RWPE1 (cell line): ENCODE measurements at regions not wholly inside any gene's neighbourhood (a gene's known extent, or its start where the extent isn't known, plus 50 kb on each side); places are given as distances from the start of the nearest gene placed in this dataset.

ENCODE experiments used
- CTCF ChIA-PET: fragments of 350-600 bp; sonication (Branson Sonifier 250); formaldehyde crosslinking; extraction: SDS; loops from one replicate; lab custom pipeline; 2021; lab: Yijun Ruan, JAX
- POLR2A ChIA-PET: fragments of 400-600 bp; formaldehyde crosslinking; extraction: SDS; loops from one replicate; lab custom pipeline; 2020; ENCODE audit warnings: antibody characterized with exemption; ENCODE audit not compliant: low non-redundant PET; lab: Yijun Ruan, JAX
- DNase-seq: peaks from one replicate; pipeline ENCODE4 v3.0.0; 2012; ENCODE audit warnings: low spot score
- H3K27ac ChIP-seq: fragments of 450-650 bp; 2 replicates; pipeline ENCODE4 v1.5.1; 2017
- CTCF ChIP-seq: fragments of 450-650 bp; conservative IDR thresholded peaks from 2 replicates; pipeline ENCODE4 v1.5.1; 2017; ENCODE audit warnings: low read depth, mild to moderate bottlenecking

- TF ChIP-seq CTCF: no peak
- no peak overlapping the region for H3K27ac ChIP-seq
- CTCF ChIA-PET: interaction anchor here (0.5 to 0.7 kb wide), 3 partner anchors 46 to 261 kb away, joined by 3 to 4 read pairs (median 3); no protein-coding TSS in a partner anchor
- POLR2A ChIA-PET: no interaction called here
- no peak for DNase-seq
Measured at GRCh38 chr5:98521821-98522220, 251.6 kb upstream of the RGMB start.

GRCh38 chr5:98524773-98525172 lies 248.7 kb upstream of the RGMB start:
- DNase-seq: no peak
- ChIA-PET CTCF (interaction anchor here (0.5 kb wide), 1 partner anchor 133 kb away, joined by 5 read pairs; no protein-coding TSS in a partner anchor), POLR2A (no interaction called here)
- H3K27ac ChIP-seq: no peak overlapping the region
- TF ChIP-seq CTCF: no peak

- CTCF ChIA-PET: interaction anchor here (0.8 kb wide), 1 partner anchor 640 kb away, joined by 7 read pairs; no protein-coding TSS in a partner anchor
- POLR2A ChIA-PET: no interaction called here
- H3K27ac ChIP-seq: no peak overlapping the region
- no peak for DNase-seq
- TF ChIP-seq CTCF: no peak
Measured at GRCh38 chr5:98527846-98528245, 245.6 kb upstream of the RGMB start.

GRCh38 chr5:98529321-98529720 lies 244.1 kb upstream of the RGMB start:
- DNase-seq: no peak
- POLR2A ChIA-PET: no interaction called here
- H3K27ac ChIP-seq: no peak overlapping the region
- CTCF ChIA-PET: interaction anchor here (0.8 kb wide), 1 partner anchor 429 kb away, joined by 3 read pairs; no protein-coding TSS in a partner anchor
- TF ChIP-seq CTCF: no peak

- H3K27ac ChIP-seq: no peak overlapping the region
- ChIA-PET CTCF (interaction anchor here (0.6 kb wide), 1 partner anchor 222 kb away, joined by 5 read pairs; no protein-coding TSS in a partner anchor), POLR2A (no interaction called here)
- no peak for TF ChIP-seq CTCF
- no peak for DNase-seq
Measured at GRCh38 chr5:98530224-98530623, 243.2 kb upstream of the RGMB start.

GRCh38 chr5:98535901-98536300 lies 237.6 kb upstream of the RGMB start:
- ChIA-PET CTCF (no interaction called here), POLR2A (no interaction called here)
- H3K27ac ChIP-seq: no peak overlapping the region
- no peak for TF ChIP-seq CTCF
- DNase-seq: no peak

- no peak for TF ChIP-seq CTCF
- no peak overlapping the region for H3K27ac ChIP-seq
- ChIA-PET POLR2A (no interaction called here), CTCF (no interaction called here)
- no peak for DNase-seq
Measured at GRCh38 chr5:98540056-98540455, 233.4 kb upstream of the RGMB start.
